ENCODE measurements at regions not wholly inside any gene's neighbourhood (a gene's known extent, or its start where the extent isn't known, plus 50 kb on each side); places are given as distances from the start of the nearest gene placed in this dataset.

- DNase-seq (ENCODE audit: low spot score in 2 of 2), result no peak
- H3K36me3 ChIP-seq, result no peaks in the 10 kb centered on the region
- 87% methylated on average over 5 of the region's 5 CpGs for WGBS
- H3K4me3 ChIP-seq, result no peak overlapping the region
- no peaks in the 10 kb centered on the region for H3K9me3 ChIP-seq
- H3K4me1 ChIP-seq, result no peaks in the 10 kb centered on the region
- TF ChIP-seq EP300 (IDR thresholded peaks at IDR 0.05), result no peak
- TF ChIP-seq POLR2AphosphoS5 (IDR thresholded peaks at IDR 0.05), result no peak
- no peak for TF ChIP-seq POLR2A (IDR thresholded peaks at IDR 0.05)
- no peak for TF ChIP-seq CTCF (IDR thresholded peaks at IDR 0.05)
- H3K27ac ChIP-seq, result no peak overlapping the region
- no peaks in the 10 kb centered on the region for H3K27me3 ChIP-seq
Measured at GRCh38 chr4:89419111-89419695, 111.6 kb upstream of the GPRIN3 start.

GRCh38 chr4:89416960-89417359 is 109.4 kb upstream of the GPRIN3 start:
- no peak overlapping the region for H3K27ac ChIP-seq
- no peak for TF ChIP-seq POLR2AphosphoS5 (IDR thresholded peaks at IDR 0.05)
- no peak for TF ChIP-seq POLR2A (IDR thresholded peaks at IDR 0.05)
- TF ChIP-seq CTCF (IDR thresholded peaks at IDR 0.05), result no peak
- TF ChIP-seq EP300 (IDR thresholded peaks at IDR 0.05), result no peak
- no peaks in the 10 kb centered on the region for H3K36me3 ChIP-seq
- H3K4me3 ChIP-seq, result no peak overlapping the region
- no peaks in the 10 kb centered on the region for H3K9me3 ChIP-seq
- no peaks in the 10 kb centered on the region for H3K4me1 ChIP-seq
- no peaks in the 10 kb centered on the region for H3K27me3 ChIP-seq
- WGBS, result 78% methylated on average over 2 of the region's 2 CpGs
- DNase-seq (ENCODE audit: low spot score in 2 of 2), result no peak

GRCh38 chr4:89413518-89413917 is 105.9 kb upstream of the GPRIN3 start:
- no peaks in the 10 kb centered on the region for H3K4me1 ChIP-seq
- WGBS, result 80% methylated on average over 1 of the region's 1 CpG
- no peak for DNase-seq (ENCODE audit: low spot score in 2 of 2)
- no peaks in the 10 kb centered on the region for H3K27me3 ChIP-seq
- no peak overlapping the region for H3K27ac ChIP-seq
- H3K36me3 ChIP-seq, result no peaks in the 10 kb centered on the region
- no peaks in the 10 kb centered on the region for H3K9me3 ChIP-seq
- TF ChIP-seq EP300 (IDR thresholded peaks at IDR 0.05), result no peak
- TF ChIP-seq CTCF (IDR thresholded peaks at IDR 0.05), result no peak
- TF ChIP-seq POLR2AphosphoS5 (IDR thresholded peaks at IDR 0.05), result no peak
- no peak for TF ChIP-seq POLR2A (IDR thresholded peaks at IDR 0.05)
- H3K4me3 ChIP-seq, result no peak overlapping the region

- H3K9me3 ChIP-seq, result no peaks in the 10 kb centered on the region
- H3K4me1 ChIP-seq, result no peaks in the 10 kb centered on the region
- H3K36me3 ChIP-seq, result no peaks in the 10 kb centered on the region
- TF ChIP-seq POLR2A (IDR thresholded peaks at IDR 0.05) (no peak), EP300 (IDR thresholded peaks at IDR 0.05) (no peak), POLR2AphosphoS5 (IDR thresholded peaks at IDR 0.05) (no peak), CTCF (IDR thresholded peaks at IDR 0.05) (no peak)
- no peaks in the 10 kb centered on the region for H3K27me3 ChIP-seq
- no peak overlapping the region for H3K27ac ChIP-seq
- H3K4me3 ChIP-seq, result no peak overlapping the region
- WGBS, result 81% methylated on average over 6 of the region's 6 CpGs
- no peak for DNase-seq (ENCODE audit: low spot score in 2 of 2)
Measured at GRCh38 chr4:89411539-89412309, 104.1 kb upstream of the GPRIN3 start.

- Histone ChIP-seq H3K4me3 (no peak overlapping the region), H3K36me3 (no peaks in the 10 kb centered on the region), H3K27ac (no peak overlapping the region), H3K9me3 (no peaks in the 10 kb centered on the region), H3K27me3 (no peaks in the 10 kb centered on the region), H3K4me1 (no peaks in the 10 kb centered on the region)
- DNase-seq (ENCODE audit: low spot score in 2 of 2), result no peak
- TF ChIP-seq CTCF (IDR thresholded peaks at IDR 0.05) (no peak), POLR2A (IDR thresholded peaks at IDR 0.05) (no peak), EP300 (IDR thresholded peaks at IDR 0.05) (no peak), POLR2AphosphoS5 (IDR thresholded peaks at IDR 0.05) (no peak)
- 17% methylated on average over 1 of the region's 1 CpG for WGBS
Measured at GRCh38 chr4:89410687-89411086, 103.1 kb upstream of the GPRIN3 start.
